ENCODE measurements at regions not wholly inside any gene's neighbourhood (a gene's known extent, or its start where the extent isn't known, plus 50 kb on each side); places are given as distances from the start of the nearest gene placed in this dataset.

- TF ChIP-seq, protein P1, sequence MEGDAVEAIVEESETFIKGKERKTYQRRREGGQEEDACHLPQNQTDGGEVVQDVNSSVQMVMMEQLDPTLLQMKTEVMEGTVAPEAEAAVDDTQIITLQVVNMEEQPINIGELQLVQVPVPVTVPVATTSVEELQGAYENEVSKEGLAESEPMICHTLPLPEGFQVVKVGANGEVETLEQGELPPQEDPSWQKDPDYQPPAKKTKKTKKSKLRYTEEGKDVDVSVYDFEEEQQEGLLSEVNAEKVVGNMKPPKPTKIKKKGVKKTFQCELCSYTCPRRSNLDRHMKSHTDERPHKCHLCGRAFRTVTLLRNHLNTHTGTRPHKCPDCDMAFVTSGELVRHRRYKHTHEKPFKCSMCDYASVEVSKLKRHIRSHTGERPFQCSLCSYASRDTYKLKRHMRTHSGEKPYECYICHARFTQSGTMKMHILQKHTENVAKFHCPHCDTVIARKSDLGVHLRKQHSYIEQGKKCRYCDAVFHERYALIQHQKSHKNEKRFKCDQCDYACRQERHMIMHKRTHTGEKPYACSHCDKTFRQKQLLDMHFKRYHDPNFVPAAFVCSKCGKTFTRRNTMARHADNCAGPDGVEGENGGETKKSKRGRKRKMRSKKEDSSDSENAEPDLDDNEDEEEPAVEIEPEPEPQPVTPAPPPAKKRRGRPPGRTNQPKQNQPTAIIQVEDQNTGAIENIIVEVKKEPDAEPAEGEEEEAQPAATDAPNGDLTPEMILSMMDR (IDR thresholded peaks at IDR 0.05): no peak
- no peak for TF ChIP-seq EZH2 (IDR thresholded peaks at IDR 0.05; ENCODE audit: borderline replicate concordance, insufficient read depth, low read depth, low read length, poor library complexity, severe bottlenecking)
Observed at GRCh38 chr3:76958274-76958673, 81.6 kb upstream of the ROBO2 start.
